CD4-positive, alpha-beta T cell (primary cell): ENCODE measurements at regions not wholly inside any gene's neighbourhood (a gene's known extent, or its start where the extent isn't known, plus 50 kb on each side); places are given as distances from the start of the nearest gene placed in this dataset.

Experiments
- ATAC-seq: fragments of 200-7000 bp; cut with Tn5 transposase; one replicate; pipeline ENCODE4 v1.10.0; 2022; ENCODE audit warnings: mild to moderate bottlenecking; ENCODE audit not compliant: poor library complexity
- CTCF ChIA-PET: fragments of 350-600 bp; sonication (Branson Sonifier 250); formaldehyde crosslinking; loops from one replicate; lab custom pipeline; 2021; ENCODE audit warnings: antibody characterized with exemption, inconsistent platforms; lab: Charles Lee
- POLR2A ChIA-PET: fragments of 350-600 bp; sonication (Branson Sonifier 250); formaldehyde crosslinking; loops from one replicate; lab custom pipeline; 2021; ENCODE audit warnings: antibody characterized with exemption, inconsistent platforms; lab: Charles Lee
- DNase-seq, 14 experiments: peaks; one replicate each; pipeline ENCODE4 v3.0.0-alpha.2; 2013 to 2020; ENCODE audit warnings: mixed read lengths in 2 of 14
- H3K27ac ChIP-seq, 2 donors: one replicate each; pipeline versions ENCODE4 v1.5.1 to v1.7.0; 2013; ENCODE audit warnings: low read length in 2 of 2, low read depth in 1 of 2, mild to moderate bottlenecking in 1 of 2
- H3K27me3 ChIP-seq, 2 experiments: 1 replicate in 1 of 2; 2 replicates in 1 of 2; pipeline versions ENCODE4 v1.6.1 to v1.7.0; 2013; ENCODE audit warnings: low read length in 2 of 2, control low read depth in 1 of 2, mild to moderate bottlenecking in 1 of 2, moderate library complexity in 1 of 2; ENCODE audit not compliant: insufficient read depth in 2 of 2, control insufficient read depth in 1 of 2
- H3K36me3 ChIP-seq: one replicate; pipeline ENCODE4 v1.6.1; 2013; ENCODE audit warnings: low read length, control low read depth; ENCODE audit not compliant: insufficient read depth
- H3K4me1 ChIP-seq: one replicate; pipeline ENCODE4 v1.6.1; 2013; ENCODE audit warnings: low read length, control low read depth; ENCODE audit not compliant: insufficient read depth
- H3K4me3 ChIP-seq: one replicate; pipeline ENCODE4 v1.5.1; 2013; ENCODE audit warnings: mild to moderate bottlenecking, low read length, moderate library complexity
- H3K9me3 ChIP-seq, 2 experiments: 1 replicate in 1 of 2; 2 replicates in 1 of 2; pipeline versions ENCODE4 v1.6.1 to v1.7.0; 2013; ENCODE audit warnings: low read length in 2 of 2, mild to moderate bottlenecking in 2 of 2, control low read depth in 1 of 2, moderate library complexity in 1 of 2; ENCODE audit not compliant: control insufficient read depth in 1 of 2, insufficient read depth in 1 of 2
- H3K27ac Mint-ChIP-seq: one replicate; pipeline ENCODE4 v1.8.0; 2020; ENCODE audit warnings: mixed read lengths
- H3K27me3 Mint-ChIP-seq: one replicate; pipeline ENCODE4 v1.8.0; 2021; ENCODE audit warnings: mixed read lengths
- H3K36me3 Mint-ChIP-seq: one replicate; pipeline ENCODE4 v1.8.0; 2021; ENCODE audit warnings: low read depth, mixed read lengths
- H3K4me1 Mint-ChIP-seq: one replicate; pipeline ENCODE4 v1.8.0; 2021; ENCODE audit warnings: low read depth, mixed read lengths
- H3K4me3 Mint-ChIP-seq: one replicate; pipeline ENCODE4 v1.8.0; 2020; ENCODE audit warnings: mild to moderate bottlenecking, mixed read lengths
- H3K9me3 Mint-ChIP-seq: one replicate; pipeline ENCODE4 v1.8.0; 2020; ENCODE audit warnings: mixed read lengths
- CTCF ChIP-seq: fragments of 200-600 bp; IDR thresholded peaks from one replicate; pipeline ENCODE4 v1.8.0; 2022; ENCODE audit warnings: antibody characterized with exemption, mild to moderate bottlenecking
- intact Hi-C, 2 experiments: fragments of 100-400 bp; cut with DNase I in 1 of 2; cut with micrococcal nuclease in 1 of 2; formaldehyde crosslinking; loops; one replicate each; pipeline versions ENCODE4 v1.15.1 to v1.9.0; 2023 to 2025; cut with DNase I, micrococcal nuclease

GRCh38 chr16:66229651-66230050 is 136.8 kb upstream of the CDH5 start:
- Mint-ChIP-seq H3K36me3 (no peaks in the 10 kb centered on the region), H3K4me3 (no peak overlapping the region), H3K27me3 (peaks cover 14% of the 10 kb centered on the region), H3K4me1 (no peaks in the 10 kb centered on the region), H3K27ac (no peak overlapping the region), H3K9me3 (no peaks in the 10 kb centered on the region)
- ChIA-PET CTCF (interaction anchor here (0.6 kb wide), 1 partner anchor 17 kb away, joined by 5 read pairs; no protein-coding TSS in a partner anchor), POLR2A (no interaction called here)
- intact Hi-C loops, result no loop called here
- Histone ChIP-seq H3K27me3 (peaks cover 0 to 3% of the 10 kb centered on the region in 2 experiments), H3K36me3 (no peaks in the 10 kb centered on the region), H3K4me3 (no peak overlapping the region), H3K4me1 (no peaks in the 10 kb centered on the region), H3K9me3 (no peaks in the 10 kb centered on the region), H3K27ac (no peak overlapping the region)
- DNase-seq (no peak), ATAC-seq (no peak)
- TF ChIP-seq CTCF, result no peak

GRCh38 chr16:66228792-66229191 is 137.7 kb upstream of the CDH5 start:
- no peak overlapping the region for H3K27ac Mint-ChIP-seq
- Histone ChIP-seq H3K36me3 (no peaks in the 10 kb centered on the region), H3K27me3 (peaks cover 0 to 3% of the 10 kb centered on the region in 2 experiments), H3K4me1 (no peaks in the 10 kb centered on the region), H3K27ac (no peak overlapping the region), H3K4me3 (no peak overlapping the region), H3K9me3 (no peaks in the 10 kb centered on the region)
- peaks cover 7% of the 10 kb centered on the region for H3K27me3 Mint-ChIP-seq
- H3K9me3 Mint-ChIP-seq, result no peaks in the 10 kb centered on the region
- no peak overlapping the region for H3K4me3 Mint-ChIP-seq
- DNase-seq, result no peak
- H3K36me3 Mint-ChIP-seq, result no peaks in the 10 kb centered on the region
- no peak for TF ChIP-seq CTCF
- no peaks in the 10 kb centered on the region for H3K4me1 Mint-ChIP-seq
- ChIA-PET CTCF (no interaction called here), POLR2A (no interaction called here)
- ATAC-seq, result no peak
- intact Hi-C loops, result no loop called here

- peaks cover 2% of the 10 kb centered on the region for H3K27me3 Mint-ChIP-seq
- no peak overlapping the region for H3K27ac Mint-ChIP-seq
- Histone ChIP-seq H3K27me3 (peaks cover 0 to 3% of the 10 kb centered on the region in 2 experiments), H3K9me3 (no peaks in the 10 kb centered on the region), H3K27ac (no peak overlapping the region), H3K36me3 (no peaks in the 10 kb centered on the region), H3K4me3 (no peak overlapping the region), H3K4me1 (no peaks in the 10 kb centered on the region)
- no peaks in the 10 kb centered on the region for H3K9me3 Mint-ChIP-seq
- DNase-seq (no peak), ATAC-seq (no peak)
- CTCF ChIA-PET, result no interaction called here
- no peak overlapping the region for H3K4me3 Mint-ChIP-seq
- intact Hi-C loops, result no loop called here
- no peak for TF ChIP-seq CTCF
- H3K36me3 Mint-ChIP-seq, result no peaks in the 10 kb centered on the region
- POLR2A ChIA-PET, result no interaction called here
- no peaks in the 10 kb centered on the region for H3K4me1 Mint-ChIP-seq
Measured at GRCh38 chr16:66227766-66228530, 138.5 kb upstream of the CDH5 start.
